Endothelial cell of umbilical vein (primary cell): ENCODE measurements at regions not wholly inside any gene's neighbourhood (a gene's known extent, or its start where the extent isn't known, plus 50 kb on each side); places are given as distances from the start of the nearest gene placed in this dataset.

Experiments used
- EZH2 ChIP-seq: IDR thresholded peaks from 2 replicates; pipeline ENCODE4 v1.6.1; 2012; ENCODE audit warnings: borderline replicate concordance, low read depth, mild to moderate bottlenecking, moderate library complexity, low read length, inconsistent platforms; ENCODE audit not compliant: severe bottlenecking
- FOS ChIP-seq: IDR thresholded peaks from 2 replicates; pipeline ENCODE4 v1.6.1; 2011; ENCODE audit warnings: mild to moderate bottlenecking, low read length, moderate library complexity, borderline replicate concordance; ENCODE audit not compliant: insufficient read depth
- GATA2 ChIP-seq: IDR thresholded peaks from 2 replicates; pipeline ENCODE4 v1.7.0; 2011; ENCODE audit warnings: low read depth, mild to moderate bottlenecking, moderate library complexity, mixed read lengths, low read length; ENCODE audit not compliant: insufficient read length, insufficient read depth
- JUN ChIP-seq: IDR thresholded peaks from 2 replicates; pipeline ENCODE4 v1.6.1; 2011; ENCODE audit warnings: borderline replicate concordance, low read depth; ENCODE audit not compliant: insufficient read length, insufficient read depth
- MYC ChIP-seq: IDR thresholded peaks from one replicate; pipeline ENCODE4 v1.6.1; 2011; ENCODE audit warnings: mild to moderate bottlenecking, low read depth, low read length
- POLR2A ChIP-seq: IDR thresholded peaks from 2 replicates; pipeline ENCODE4 v1.6.1; 2012; ENCODE audit warnings: low read depth, mild to moderate bottlenecking, control low read depth, low read length
- POLR2AphosphoS5 ChIP-seq: IDR thresholded peaks from 2 replicates; pipeline ENCODE4 v1.6.1; 2012; ENCODE audit warnings: low read depth, mild to moderate bottlenecking, control low read depth, low read length, moderate library complexity; ENCODE audit not compliant: insufficient read depth
- TF ChIP-seq, protein P1 (sequence below), 2 donors: IDR thresholded peaks; 1 replicate in 1 of 2; 2 replicates in 1 of 2; pipeline ENCODE4 v1.5.1; 2011; ENCODE audit warnings: low read length in 2 of 2, mild to moderate bottlenecking in 2 of 2, moderate library complexity in 2 of 2, control low read depth in 1 of 2, inconsistent platforms in 1 of 2, low read depth in 1 of 2; ENCODE audit not compliant: insufficient read depth in 1 of 2; ENCODE audit errors: extremely low read depth in 1 of 2

DNA sequence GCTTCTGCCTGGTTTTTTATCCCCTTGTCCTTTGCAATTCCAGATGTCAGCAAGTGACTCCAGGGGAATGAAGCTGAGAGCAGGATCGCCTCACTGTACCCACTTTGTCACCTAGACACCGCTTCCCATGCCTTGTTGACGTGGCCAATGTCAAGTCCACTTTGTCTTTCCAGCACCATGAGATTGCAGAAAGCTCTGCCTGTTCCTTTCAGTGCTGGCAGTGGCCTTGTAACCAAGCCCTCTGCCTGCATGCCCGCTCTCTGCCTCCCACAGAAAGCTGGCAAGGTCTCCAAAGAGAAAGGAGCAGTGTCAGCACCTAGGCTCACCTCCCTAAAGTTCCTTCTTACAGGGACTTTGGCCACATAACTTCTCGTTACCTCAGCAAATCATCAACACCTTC, 282.2 kb upstream of the ST6GAL2 start:
- TF ChIP-seq, protein P1, sequence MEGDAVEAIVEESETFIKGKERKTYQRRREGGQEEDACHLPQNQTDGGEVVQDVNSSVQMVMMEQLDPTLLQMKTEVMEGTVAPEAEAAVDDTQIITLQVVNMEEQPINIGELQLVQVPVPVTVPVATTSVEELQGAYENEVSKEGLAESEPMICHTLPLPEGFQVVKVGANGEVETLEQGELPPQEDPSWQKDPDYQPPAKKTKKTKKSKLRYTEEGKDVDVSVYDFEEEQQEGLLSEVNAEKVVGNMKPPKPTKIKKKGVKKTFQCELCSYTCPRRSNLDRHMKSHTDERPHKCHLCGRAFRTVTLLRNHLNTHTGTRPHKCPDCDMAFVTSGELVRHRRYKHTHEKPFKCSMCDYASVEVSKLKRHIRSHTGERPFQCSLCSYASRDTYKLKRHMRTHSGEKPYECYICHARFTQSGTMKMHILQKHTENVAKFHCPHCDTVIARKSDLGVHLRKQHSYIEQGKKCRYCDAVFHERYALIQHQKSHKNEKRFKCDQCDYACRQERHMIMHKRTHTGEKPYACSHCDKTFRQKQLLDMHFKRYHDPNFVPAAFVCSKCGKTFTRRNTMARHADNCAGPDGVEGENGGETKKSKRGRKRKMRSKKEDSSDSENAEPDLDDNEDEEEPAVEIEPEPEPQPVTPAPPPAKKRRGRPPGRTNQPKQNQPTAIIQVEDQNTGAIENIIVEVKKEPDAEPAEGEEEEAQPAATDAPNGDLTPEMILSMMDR (IDR thresholded peaks at IDR 0.05; ENCODE audit: extremely low read depth in 1 of 2, insufficient read depth in 1 of 2, low read depth in 1 of 2, low read length in 2 of 2): no peak
- TF ChIP-seq EZH2 (no peak), POLR2A (no peak), JUN (no peak), POLR2AphosphoS5 (no peak), FOS (no peak), GATA2 (no peak), MYC (no peak)
